Stimulated activated naive CD4-positive, alpha-beta T cell (primary cell): ENCODE measurements at regions not wholly inside any gene's neighbourhood (a gene's known extent, or its start where the extent isn't known, plus 50 kb on each side); places are given as distances from the start of the nearest gene placed in this dataset.

ENCODE experiments used
- DNase-seq, 6 experiments: peaks; one replicate each; lab custom pipeline; 2025; lab: John Stamatoyannopoulos, UW

GRCh38 chr9:91040371-91041215 lies 239.0 kb downstream of the SYK start:
- DNase-seq = no peak

DNA sequence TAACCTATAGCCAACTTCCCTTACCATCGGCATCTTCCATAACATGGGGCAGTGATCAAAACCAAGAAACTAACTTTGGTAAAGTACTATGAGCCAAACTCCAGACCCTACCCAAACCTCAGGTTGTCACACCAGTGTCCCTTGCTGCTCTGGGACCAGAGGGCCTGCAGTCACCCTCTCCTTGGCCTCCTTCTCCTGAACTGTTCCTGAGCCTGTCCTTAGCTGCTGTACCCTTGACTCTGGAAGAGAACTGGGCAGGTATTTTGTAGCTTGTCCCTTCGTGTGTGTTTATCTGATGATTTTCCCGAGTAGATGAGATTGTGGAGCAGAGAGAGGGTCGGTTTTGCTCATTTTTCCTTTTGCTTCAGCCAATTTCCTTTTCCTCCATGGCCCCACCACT lies 240.4 kb downstream of the SYK start:
- no peak for DNase-seq

GRCh38 chr9:91042541-91042940 lies 240.9 kb downstream of the SYK start:
- no peak for DNase-seq

DNA sequence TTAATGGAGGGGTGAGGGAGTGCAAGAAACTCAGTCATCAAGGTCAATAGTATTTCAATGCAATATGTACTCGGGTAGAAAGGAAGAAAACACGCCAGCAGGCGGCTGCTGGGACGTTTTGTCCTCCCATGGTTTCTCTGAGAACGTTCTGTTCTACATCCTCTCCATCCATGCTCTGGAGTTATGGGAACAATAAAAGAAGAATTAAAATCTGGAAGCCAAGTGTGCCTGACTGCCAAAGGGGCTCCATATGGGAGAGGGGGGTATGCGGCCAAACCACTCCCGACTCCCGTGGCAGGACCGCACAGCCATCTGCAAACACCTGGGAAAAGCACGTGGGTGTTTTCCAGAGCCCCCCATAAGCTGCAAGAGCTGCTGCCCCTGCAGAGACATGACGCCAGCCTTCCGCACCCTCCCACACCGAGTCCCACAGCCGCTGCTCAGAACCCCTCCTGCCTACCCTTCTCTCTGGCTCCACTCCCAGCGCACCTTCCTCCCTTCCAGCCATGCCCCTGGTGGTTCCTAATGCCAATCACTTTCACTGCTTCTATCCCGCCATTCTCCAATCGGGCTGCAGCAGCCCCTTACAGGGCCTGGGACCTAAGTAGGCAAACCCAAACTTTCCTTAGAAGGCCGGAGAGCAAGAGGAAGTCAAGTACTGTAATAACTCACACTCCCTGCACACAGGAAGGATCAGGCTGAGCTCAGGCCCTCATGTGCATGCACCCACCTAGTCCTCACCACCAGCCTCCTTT lies 241.6 kb downstream of the SYK start:
- no peak for DNase-seq

DNA sequence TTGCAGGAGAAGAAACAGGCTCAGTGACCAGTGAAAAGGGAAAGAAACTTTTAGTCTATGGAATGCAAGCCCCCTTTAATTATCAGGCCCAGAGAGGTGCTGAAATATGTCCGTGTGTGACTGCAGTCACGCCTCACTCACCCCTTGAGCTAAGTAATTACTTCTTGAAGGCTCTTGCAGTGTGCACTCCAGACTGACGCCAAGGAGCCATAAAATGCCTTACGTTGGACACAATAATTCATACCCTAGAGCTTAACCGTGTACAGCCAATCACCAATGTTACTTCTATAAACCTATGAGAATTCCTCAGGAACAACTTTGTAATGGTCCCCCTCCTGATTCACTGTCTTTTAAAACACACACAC lies 242.2 kb downstream of the SYK start:
- DNase-seq = no peak

DNA sequence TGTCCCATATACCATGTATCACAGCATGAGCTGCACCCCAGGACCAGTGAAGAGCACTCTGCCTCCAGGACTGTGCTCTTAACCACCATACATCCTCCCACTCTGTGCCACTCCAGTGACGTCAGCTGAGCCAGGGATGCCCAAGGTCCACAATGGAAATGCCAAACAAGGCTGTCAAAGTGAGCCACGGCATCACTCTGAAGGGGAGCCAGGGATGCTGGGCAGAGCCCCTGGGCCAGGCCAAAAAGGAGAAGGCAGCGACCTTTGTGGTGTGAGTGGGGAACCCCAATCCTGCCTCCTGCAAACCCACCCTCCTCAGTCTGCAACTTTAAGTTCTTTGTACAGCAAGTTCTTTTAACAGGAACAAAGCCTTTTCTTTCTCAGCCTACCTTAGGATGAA lies 242.7 kb downstream of the SYK start:
- no peak for DNase-seq

DNA sequence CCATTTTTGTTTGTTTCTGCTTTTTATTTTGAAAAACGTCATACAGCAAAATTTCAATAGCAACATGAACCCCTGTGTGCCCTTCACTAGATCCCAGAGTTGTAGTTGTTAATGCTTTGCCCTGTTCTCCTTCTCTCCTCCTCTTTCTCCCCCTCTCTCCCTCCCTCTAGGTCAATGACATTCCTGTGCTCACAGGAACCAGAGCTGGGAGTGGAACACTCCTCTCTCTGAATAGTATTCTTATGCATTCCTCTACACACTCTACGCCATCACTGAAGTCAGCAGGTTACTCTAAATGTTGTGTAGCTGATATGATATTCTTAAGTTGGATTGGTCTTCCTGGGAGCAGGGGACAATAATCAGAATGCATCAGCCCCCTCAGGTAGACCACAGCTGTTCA lies 243.4 kb downstream of the SYK start:
- no peak for DNase-seq

GRCh38 chr9:91047529-91047928 lies 245.9 kb downstream of the SYK start:
- peak in 4 of 6 experiments; percentile 11 to 59 (median 58) for DNase-seq

DNA sequence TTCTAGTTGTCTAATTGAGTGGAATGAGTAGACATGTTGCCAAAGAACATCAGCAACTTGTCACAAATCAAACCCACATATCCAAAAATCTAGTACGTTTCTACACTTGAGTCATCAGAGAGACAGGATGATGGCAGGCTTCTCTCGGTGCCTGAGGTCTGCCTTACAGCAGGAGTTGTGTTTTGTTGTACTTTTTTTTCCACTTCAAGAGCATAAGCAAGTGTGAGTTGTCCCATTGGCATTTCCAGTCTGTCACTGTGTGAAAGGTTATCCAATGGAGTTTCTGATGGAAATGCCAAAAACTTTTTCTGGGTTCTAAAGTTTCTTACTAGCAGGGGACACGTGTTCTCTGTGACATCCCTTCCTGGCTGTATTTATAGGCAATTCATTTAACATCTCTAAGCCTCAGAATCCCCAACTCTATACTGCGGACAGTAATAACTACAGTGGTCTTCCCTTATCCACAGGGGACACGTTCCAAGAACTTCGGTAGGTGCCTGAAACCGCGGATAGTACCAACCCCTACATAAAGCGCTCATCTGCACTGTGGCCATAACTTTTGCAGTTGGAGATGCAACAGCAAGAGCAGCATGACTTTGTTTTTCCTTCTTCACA lies 246.5 kb downstream of the SYK start:
- peak in 1 of 6 experiments; percentile 53 for DNase-seq

- DNase-seq = no peak
These were observed 247.1 kb downstream of the SYK start for GRCh38 chr9:91048749-91049148.

DNA sequence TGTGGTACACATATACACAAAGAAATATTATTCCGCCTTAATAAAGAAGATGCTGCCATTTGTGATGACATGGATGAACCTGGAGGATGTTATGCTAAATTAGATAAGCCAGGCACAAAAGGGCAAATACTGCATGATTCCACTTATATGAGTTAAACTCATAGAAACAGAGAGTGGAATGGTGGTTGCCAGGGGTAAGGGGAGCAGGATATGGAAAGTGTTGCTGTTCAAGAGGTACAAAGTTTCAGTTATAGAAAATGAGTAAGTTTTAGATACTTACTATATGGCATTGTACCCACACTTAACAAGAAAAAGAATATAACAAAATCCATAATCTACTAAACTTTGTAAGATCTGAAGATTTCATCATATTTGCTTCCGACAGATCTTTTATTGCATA lies 252.2 kb downstream of the SYK start:
- DNase-seq = no peak

- DNase-seq = no peak
These were observed 254.2 kb downstream of the SYK start for GRCh38 chr9:91055845-91056244.

DNA sequence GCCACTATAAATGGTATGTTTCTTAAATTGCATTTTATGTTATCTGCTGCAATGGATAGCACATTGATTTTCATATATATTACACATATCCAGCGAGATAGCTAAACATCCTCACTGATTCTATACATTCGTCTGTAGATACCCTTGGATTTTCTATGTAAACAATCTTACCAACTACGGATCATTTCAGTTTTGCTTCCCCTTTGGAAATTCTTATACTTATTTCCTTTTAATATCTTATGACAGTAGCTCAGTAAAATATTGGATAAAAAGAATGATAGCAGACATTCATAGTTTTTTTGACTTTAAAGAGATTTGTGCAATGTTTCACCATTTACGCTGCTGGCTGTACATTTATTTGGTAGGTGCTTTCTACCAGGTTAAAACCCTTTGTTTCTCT lies 254.9 kb downstream of the SYK start:
- no peak for DNase-seq

DNA sequence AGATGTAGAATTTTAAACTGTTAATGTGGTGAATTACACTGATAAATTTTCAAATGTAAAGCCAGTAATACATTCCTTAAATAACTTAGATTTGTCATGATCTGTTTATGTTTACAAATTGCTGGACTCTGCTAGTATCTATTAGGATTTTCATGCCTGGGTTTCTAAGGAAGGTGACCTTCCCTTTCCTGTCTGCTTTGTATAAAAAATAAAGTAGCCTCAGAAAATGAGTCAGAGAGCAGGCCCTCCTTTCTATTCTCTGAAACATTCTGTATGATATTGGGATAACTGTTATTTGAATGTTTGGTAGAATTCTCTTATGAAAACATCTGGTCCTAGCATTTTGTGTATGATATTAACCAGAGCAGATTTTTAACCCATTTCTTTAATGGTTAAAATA lies 255.3 kb downstream of the SYK start:
- DNase-seq = no peak

- no peak for DNase-seq
These were observed 258.1 kb downstream of the SYK start for GRCh38 chr9:91059713-91060112.

- DNase-seq = no peak
These were observed 259.1 kb downstream of the SYK start for GRCh38 chr9:91060520-91061343.

DNA sequence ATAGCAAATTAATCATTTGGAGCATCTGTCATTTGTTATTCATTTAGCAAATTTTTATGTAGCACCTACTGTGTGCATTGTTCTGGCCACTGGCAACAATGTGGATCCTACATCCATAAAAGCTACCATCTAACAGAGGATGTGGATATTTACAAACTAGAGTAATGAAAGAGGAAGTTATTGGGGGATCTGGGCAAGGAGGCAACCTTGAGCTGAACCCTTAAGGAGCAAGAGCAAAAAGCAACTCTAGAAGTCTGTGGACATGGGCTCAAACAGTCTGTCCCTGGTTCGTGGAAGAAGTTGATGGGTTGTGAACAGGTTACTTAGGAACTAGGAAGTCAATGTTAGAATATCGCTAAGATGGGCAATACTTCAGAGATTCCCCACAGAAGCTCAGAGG lies 259.9 kb downstream of the SYK start:
- DNase-seq = no peak

- DNase-seq = no peak
These were observed 260.7 kb downstream of the SYK start for GRCh38 chr9:91062281-91062680.

GRCh38 chr9:91063471-91063870 lies 261.9 kb downstream of the SYK start:
- no peak for DNase-seq

- no peak for DNase-seq
These were observed 263.8 kb downstream of the SYK start for GRCh38 chr9:91065231-91066041.

- DNase-seq = no peak
These were observed 264.4 kb downstream of the SYK start for GRCh38 chr9:91066042-91066415.
